ENCODE measurements at regions not wholly inside any gene's neighbourhood (a gene's known extent, or its start where the extent isn't known, plus 50 kb on each side); places are given as distances from the start of the nearest gene placed in this dataset.

GRCh38 chr11:81026032-81026431 is 1585.2 kb upstream of the TENM4 start:
- TF ChIP-seq CTCF (IDR thresholded peaks at IDR 0.05) = no peak
- TF ChIP-seq ZFX (IDR thresholded peaks at IDR 0.05; ENCODE audit: borderline replicate concordance) = no peak
